Panc1 (cell line): ENCODE measurements at regions not wholly inside any gene's neighbourhood (a gene's known extent, or its start where the extent isn't known, plus 50 kb on each side); places are given as distances from the start of the nearest gene placed in this dataset.
"Not testable (repeated sequence)": the region's sequence is repeated elsewhere in the genome, so short reads cannot be mapped to it uniquely, and the experiment has no call there.

Experiments
- ATAC-seq: fragments of 200-7000 bp; cut with Tn5 transposase; 2 replicates; pipeline ENCODE4 v1.9.1; 2020; ENCODE audit warnings: mild to moderate bottlenecking, moderate library complexity
- BruUV-seq: library from RNA; stranded (reverse); fragments of 400-500 nt; replicated peaks from 2 replicates; lab custom pipeline; 2021; lab: Mats Ljungman, UMichigan
- CTCF ChIA-PET: fragments of 300-600 bp; sonication (Branson Sonifier 250); formaldehyde crosslinking; loops from one replicate; lab custom pipeline; 2022; ENCODE audit warnings: antibody characterized with exemption; lab: Charles Lee
- POLR2A ChIA-PET: fragments of 300-600 bp; sonication (Branson Sonifier 250); formaldehyde crosslinking; loops from one replicate; lab custom pipeline; 2022; ENCODE audit warnings: antibody characterized with exemption; lab: Charles Lee
- DNase-seq: peaks from one replicate; pipeline ENCODE4 v3.0.0-alpha.2; 2010; ENCODE audit warnings: low read depth, low spot score
- H3K27ac ChIP-seq: 2 replicates; pipeline ENCODE4 v1.5.1; 2011; ENCODE audit warnings: mild to moderate bottlenecking, low read length, inconsistent platforms
- H3K27me3 ChIP-seq: fragments of 200-500 bp; sonication (Bioruptor generic); 2 replicates; pipeline ENCODE4 v1.6.0; 2014; ENCODE audit warnings: low read length, inconsistent platforms; ENCODE audit not compliant: control insufficient read depth, insufficient read depth
- H3K36me3 ChIP-seq: fragments of 200-500 bp; sonication (Bioruptor generic); 2 replicates; pipeline ENCODE4 v1.5.1; 2014; ENCODE audit warnings: inconsistent platforms, mild to moderate bottlenecking, low read length, moderate library complexity; ENCODE audit not compliant: control insufficient read depth, insufficient read depth
- H3K4me1 ChIP-seq: 2 replicates; pipeline ENCODE4 v1.5.1; 2011; ENCODE audit warnings: inconsistent platforms, mild to moderate bottlenecking, low read length, moderate library complexity; ENCODE audit not compliant: control insufficient read depth, insufficient read depth
- H3K4me3 ChIP-seq, 2 experiments: 2 replicates each; pipeline ENCODE4 v1.5.1; 2011 to 2012; ENCODE audit warnings: low read depth in 2 of 2, low read length in 2 of 2, mild to moderate bottlenecking in 2 of 2, inconsistent platforms in 1 of 2, moderate library complexity in 1 of 2
- H3K9me3 ChIP-seq: fragments of 200-500 bp; sonication (Bioruptor generic); 2 replicates; pipeline ENCODE4 v1.5.1; 2014; ENCODE audit warnings: low read depth, mild to moderate bottlenecking, inconsistent platforms, low read length, moderate library complexity; ENCODE audit not compliant: control insufficient read depth, insufficient read depth
- in situ Hi-C: cut with HindIII; loops from 2 replicates; pipeline ENCODE4 v1.10.0; 2016; ENCODE audit warnings: low sequenced_read_pairs, low pct_unique_long_range_greater_than_20kb
- intact Hi-C: fragments of 100-400 bp; cut with micrococcal nuclease; formaldehyde crosslinking; loops from one replicate; pipeline ENCODE4 v1.10.0; 2022; ENCODE audit not compliant: unreplicated experiment

DNA sequence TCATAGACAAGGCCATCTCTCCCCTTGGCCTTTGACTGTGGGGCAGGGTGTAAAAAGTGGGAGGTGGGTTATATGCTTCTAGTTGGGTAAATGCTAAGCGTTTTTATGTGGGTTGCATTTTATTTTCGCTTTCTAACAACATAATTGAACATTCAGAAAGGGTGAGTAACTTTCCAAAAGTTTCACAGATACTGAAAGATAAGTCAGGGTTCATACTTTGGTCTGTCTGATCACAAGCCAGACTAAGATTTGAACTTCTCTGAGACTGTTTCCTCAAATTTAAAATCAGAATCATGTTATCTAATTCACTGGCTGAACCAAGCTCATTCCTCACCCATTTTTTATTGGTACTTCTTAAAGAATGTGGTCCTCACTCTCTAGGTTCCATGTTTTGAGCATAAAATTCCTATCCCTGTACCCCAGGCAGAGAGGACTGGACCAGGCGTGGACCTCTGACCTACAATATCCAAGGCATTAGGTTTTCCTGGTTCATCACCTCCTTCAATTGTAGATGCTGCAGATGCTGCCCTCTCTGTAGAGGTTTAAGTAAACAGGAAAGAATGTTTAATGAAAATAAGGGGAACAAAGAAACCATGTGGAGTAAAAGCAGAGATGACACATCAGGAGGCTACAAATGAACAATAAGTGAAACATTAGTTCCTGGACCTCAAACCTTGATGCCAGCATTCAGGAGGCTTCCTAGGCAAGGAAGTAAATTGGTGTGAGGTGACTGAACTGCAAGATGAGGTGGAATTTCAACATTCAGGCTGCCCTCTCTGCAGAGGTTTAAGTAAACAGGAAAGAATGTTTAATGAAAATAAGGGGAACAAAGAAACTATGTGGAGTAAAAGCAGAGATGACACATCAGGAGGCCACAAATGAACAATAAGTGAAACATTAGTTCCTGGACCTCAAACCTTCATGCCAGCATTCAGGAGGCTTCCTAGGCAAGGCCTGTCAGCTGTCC lies 198.8 kb upstream of the ZNF658 start:
- in situ Hi-C loops, BruUV-seq, H3K27me3 ChIP-seq, H3K4me1 ChIP-seq, H3K36me3 ChIP-seq, DNase-seq, CTCF ChIA-PET, H3K27ac ChIP-seq, H3K4me3 ChIP-seq, POLR2A ChIA-PET, H3K9me3 ChIP-seq, intact Hi-C loops: not testable (repeated sequence)
- ATAC-seq = peak; percentile 78

DNA sequence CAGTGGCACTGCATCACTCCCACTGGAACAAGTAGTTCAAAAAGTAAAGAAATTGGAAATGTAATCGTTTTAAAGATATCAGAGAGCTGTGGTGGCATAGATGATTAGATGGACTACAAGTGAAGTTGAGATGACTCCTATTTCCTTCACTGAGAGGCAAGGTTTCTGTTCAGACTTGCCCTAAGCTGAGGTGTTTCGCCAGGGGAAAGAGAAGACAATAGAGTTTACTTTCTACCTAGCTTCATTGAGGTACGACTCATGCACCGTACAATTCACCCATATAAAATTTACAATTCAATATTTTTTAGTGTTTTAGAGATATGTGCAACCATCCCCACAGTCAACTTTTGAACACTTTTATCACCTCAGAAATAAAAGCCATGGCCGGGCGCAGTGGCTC lies 189.0 kb upstream of the ZNF658 start:
- BruUV-seq, H3K27ac ChIP-seq, POLR2A ChIA-PET, in situ Hi-C loops, H3K27me3 ChIP-seq, CTCF ChIA-PET, H3K36me3 ChIP-seq, H3K9me3 ChIP-seq, DNase-seq, ATAC-seq, H3K4me1 ChIP-seq, intact Hi-C loops, H3K4me3 ChIP-seq: not testable (repeated sequence)

DNA sequence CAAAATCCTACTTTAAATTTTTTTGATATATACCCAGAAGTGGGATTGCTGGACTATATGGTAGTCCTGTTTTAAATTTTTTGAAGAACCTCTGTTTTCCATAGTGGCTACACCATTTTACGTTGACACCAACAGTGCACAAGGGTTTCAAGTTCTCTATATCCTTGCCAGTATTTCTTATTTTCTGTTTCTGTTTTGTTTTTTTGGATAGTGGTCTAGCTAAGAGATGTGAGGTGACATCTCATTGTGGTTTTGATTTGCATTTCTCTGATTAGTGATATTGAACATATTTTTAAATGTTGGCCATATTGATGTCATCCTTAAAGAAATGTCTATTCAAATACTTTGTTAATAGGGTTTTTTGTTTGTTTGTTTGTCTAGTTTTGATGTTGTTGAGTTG lies 187.7 kb upstream of the ZNF658 start:
- BruUV-seq, H3K4me1 ChIP-seq, in situ Hi-C loops, DNase-seq, H3K4me3 ChIP-seq, H3K27ac ChIP-seq, intact Hi-C loops, H3K9me3 ChIP-seq, POLR2A ChIA-PET, H3K36me3 ChIP-seq, ATAC-seq, H3K27me3 ChIP-seq, CTCF ChIA-PET: not testable (repeated sequence)

DNA sequence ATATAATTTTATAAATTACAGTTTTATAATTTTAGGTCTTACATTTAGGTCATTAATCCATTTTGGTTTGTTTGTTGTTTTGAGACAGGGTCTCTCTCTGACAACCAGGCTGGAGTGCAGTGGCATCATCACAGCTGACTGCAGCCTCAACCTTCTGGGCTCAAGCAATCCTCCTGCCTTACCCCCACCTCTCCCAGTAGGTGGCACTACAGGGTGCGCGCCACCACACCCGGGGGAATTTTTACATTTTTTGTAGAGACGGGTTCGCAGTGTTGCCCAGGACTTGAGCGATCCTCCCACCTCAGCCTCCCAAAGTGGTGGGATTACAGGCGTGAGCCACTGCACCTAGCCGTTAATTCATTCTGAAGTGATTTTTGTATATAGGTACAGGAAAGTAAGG lies 187.0 kb upstream of the ZNF658 start:
- H3K9me3 ChIP-seq, in situ Hi-C loops, BruUV-seq, intact Hi-C loops, CTCF ChIA-PET, H3K4me3 ChIP-seq, ATAC-seq, POLR2A ChIA-PET, H3K4me1 ChIP-seq, H3K36me3 ChIP-seq, H3K27ac ChIP-seq, DNase-seq, H3K27me3 ChIP-seq: not testable (repeated sequence)

DNA sequence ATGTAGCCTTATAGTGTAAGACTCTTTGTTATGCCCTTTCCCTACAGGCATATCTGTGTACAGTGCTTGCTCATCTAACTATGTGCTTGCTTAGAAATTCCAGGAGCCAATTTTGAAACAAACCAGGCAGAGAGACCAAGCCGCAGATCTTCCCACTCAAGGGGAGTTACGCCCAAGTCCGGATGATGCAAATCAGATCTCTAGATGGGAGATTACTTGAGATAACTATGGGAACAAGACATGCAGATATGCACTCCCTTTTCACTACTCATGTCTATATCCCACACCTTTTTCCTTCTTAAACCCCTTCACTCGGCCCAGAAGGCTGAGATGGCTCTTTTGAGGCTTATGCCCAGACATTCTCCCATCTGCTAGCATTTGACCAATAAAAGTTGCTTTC lies 179.7 kb upstream of the ZNF658 start:
- CTCF ChIA-PET, H3K36me3 ChIP-seq, intact Hi-C loops, H3K27me3 ChIP-seq, H3K27ac ChIP-seq, ATAC-seq, DNase-seq, BruUV-seq, H3K4me3 ChIP-seq, H3K4me1 ChIP-seq, POLR2A ChIA-PET, H3K9me3 ChIP-seq, in situ Hi-C loops: not testable (repeated sequence)

DNA sequence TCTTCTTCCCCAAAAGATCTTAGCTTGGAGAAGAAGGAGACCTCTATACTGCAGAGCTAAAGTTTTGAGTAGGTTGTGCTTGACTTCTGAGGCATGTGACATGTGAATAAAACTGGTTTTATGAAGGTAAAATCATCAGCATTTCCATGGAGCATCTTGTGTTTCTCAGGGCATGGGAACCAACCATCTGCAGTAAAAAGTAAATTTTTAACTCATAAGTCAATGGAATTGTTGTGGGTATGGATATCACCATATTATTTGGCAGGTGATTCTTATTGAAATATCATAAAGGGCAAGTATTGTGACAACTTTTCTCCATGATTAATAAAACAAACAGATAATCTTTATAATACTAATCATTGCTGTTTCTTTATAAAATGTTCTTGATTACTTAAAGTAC lies 173.0 kb upstream of the ZNF658 start:
- in situ Hi-C loops, BruUV-seq, H3K27ac ChIP-seq, DNase-seq, CTCF ChIA-PET, H3K27me3 ChIP-seq, H3K4me3 ChIP-seq, H3K9me3 ChIP-seq, H3K36me3 ChIP-seq, intact Hi-C loops, ATAC-seq, POLR2A ChIA-PET, H3K4me1 ChIP-seq: not testable (repeated sequence)

DNA sequence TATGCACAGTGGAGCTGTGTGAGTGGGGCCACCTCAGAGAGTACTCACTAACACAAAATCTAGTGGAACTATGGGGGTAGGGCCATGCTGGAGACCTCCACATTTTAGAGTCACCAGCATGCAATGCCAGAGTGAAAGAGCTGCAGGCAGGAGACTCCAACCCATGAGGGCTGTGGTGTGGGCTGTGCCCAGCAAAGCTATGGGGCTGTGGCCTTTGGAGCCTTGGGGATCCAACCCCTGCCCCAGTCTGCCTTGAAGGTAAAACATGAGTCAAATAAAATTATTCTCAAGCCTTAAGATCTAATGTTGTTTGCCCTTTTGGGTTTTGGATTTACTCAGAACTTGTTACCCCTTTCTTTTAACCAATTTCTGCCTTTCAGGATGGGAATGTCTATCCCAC lies 163.8 kb upstream of the ZNF658 start:
- H3K4me3 ChIP-seq, H3K9me3 ChIP-seq, H3K27me3 ChIP-seq, intact Hi-C loops, H3K4me1 ChIP-seq, BruUV-seq, H3K36me3 ChIP-seq, POLR2A ChIA-PET, ATAC-seq, DNase-seq, H3K27ac ChIP-seq, CTCF ChIA-PET, in situ Hi-C loops: not testable (repeated sequence)
